ENCODE measurements at regions not wholly inside any gene's neighbourhood (a gene's known extent, or its start where the extent isn't known, plus 50 kb on each side); places are given as distances from the start of the nearest gene placed in this dataset.
A peak's percentile ranks its signal among the peaks of the same experiment; 100 is the strongest.

DNA sequence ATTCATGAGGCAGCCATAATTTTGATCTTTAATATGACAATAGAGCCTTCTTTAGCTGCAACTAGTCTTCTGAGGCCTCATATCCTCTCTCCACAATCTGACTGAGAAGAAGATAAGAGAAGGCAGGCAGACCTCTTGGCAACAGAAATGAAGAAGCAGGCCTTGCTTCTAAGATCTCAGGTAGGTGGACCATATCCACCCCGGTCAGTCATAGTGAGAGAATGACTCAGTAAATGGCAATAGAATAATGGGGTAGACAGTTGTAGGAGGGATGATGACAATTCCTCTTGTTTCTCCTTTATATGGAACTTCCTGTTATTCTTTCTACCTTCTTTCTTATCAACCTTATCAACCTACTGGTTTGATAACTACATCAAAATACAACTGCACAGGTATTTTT lies 246.7 kb upstream of the G2E3 start:
- Mint-ChIP-seq H3K27me3 (ENCODE audit: low read depth) (no peaks in the 10 kb centered on the region), H3K4me1 (ENCODE audit: low read depth) (peaks cover 2% of the 10 kb centered on the region), H3K9me3 (peaks cover 13% of the 10 kb centered on the region), H3K36me3 (ENCODE audit: low read depth) (no peaks in the 10 kb centered on the region), H3K27ac (no peak overlapping the region), H3K4me3 (no peak overlapping the region)
- no peak for DNase-seq (ENCODE audit: low spot score)

- no peaks in the 10 kb centered on the region for H3K4me1 Mint-ChIP-seq (ENCODE audit: low read depth)
- H3K27me3 Mint-ChIP-seq (ENCODE audit: low read depth) = peaks cover 2% of the 10 kb centered on the region
- H3K27ac Mint-ChIP-seq = no peak overlapping the region
- no peaks in the 10 kb centered on the region for H3K36me3 Mint-ChIP-seq (ENCODE audit: low read depth)
- H3K9me3 Mint-ChIP-seq = peaks cover 13% of the 10 kb centered on the region
- no peak for DNase-seq (ENCODE audit: low spot score)
- no peak overlapping the region for H3K4me3 Mint-ChIP-seq
Measured at GRCh38 chr14:30317729-30318128, 241.2 kb upstream of the G2E3 start.

- no peaks in the 10 kb centered on the region for H3K9me3 Mint-ChIP-seq
- peaks cover under 1% of the 10 kb centered on the region for H3K27me3 Mint-ChIP-seq (ENCODE audit: low read depth)
- H3K4me1 Mint-ChIP-seq (ENCODE audit: low read depth) = no peaks in the 10 kb centered on the region
- H3K27ac Mint-ChIP-seq = no peak overlapping the region
- H3K36me3 Mint-ChIP-seq (ENCODE audit: low read depth) = no peaks in the 10 kb centered on the region
- no peak overlapping the region for H3K4me3 Mint-ChIP-seq
- DNase-seq (ENCODE audit: low spot score) = no peak
Measured at GRCh38 chr14:30322819-30323218, 236.1 kb upstream of the G2E3 start.

GRCh38 chr14:30330033-30330432 lies 228.9 kb upstream of the G2E3 start:
- Mint-ChIP-seq H3K27ac (no peak overlapping the region), H3K4me1 (ENCODE audit: low read depth) (peaks cover 7% of the 10 kb centered on the region), H3K4me3 (no peak overlapping the region), H3K9me3 (peaks cover 5% of the 10 kb centered on the region), H3K27me3 (ENCODE audit: low read depth) (no peaks in the 10 kb centered on the region), H3K36me3 (ENCODE audit: low read depth) (peaks cover 2% of the 10 kb centered on the region)
- no peak for DNase-seq (ENCODE audit: low spot score)

- H3K36me3 Mint-ChIP-seq (ENCODE audit: low read depth) = peaks cover 2% of the 10 kb centered on the region
- peaks cover 9% of the 10 kb centered on the region for H3K4me1 Mint-ChIP-seq (ENCODE audit: low read depth)
- H3K27ac Mint-ChIP-seq = no peak overlapping the region
- no peak for DNase-seq (ENCODE audit: low spot score)
- peaks cover 5% of the 10 kb centered on the region for H3K9me3 Mint-ChIP-seq
- H3K27me3 Mint-ChIP-seq (ENCODE audit: low read depth) = no peaks in the 10 kb centered on the region
- no peak overlapping the region for H3K4me3 Mint-ChIP-seq
Measured at GRCh38 chr14:30330445-30330844, 228.5 kb upstream of the G2E3 start.

- no peak for DNase-seq (ENCODE audit: low spot score)
- H3K4me3 Mint-ChIP-seq = no peak overlapping the region
- no peaks in the 10 kb centered on the region for H3K27me3 Mint-ChIP-seq (ENCODE audit: low read depth)
- no peak overlapping the region for H3K27ac Mint-ChIP-seq
- H3K9me3 Mint-ChIP-seq = peaks cover 5% of the 10 kb centered on the region
- peaks cover 2% of the 10 kb centered on the region for H3K36me3 Mint-ChIP-seq (ENCODE audit: low read depth)
- peaks cover 12% of the 10 kb centered on the region for H3K4me1 Mint-ChIP-seq (ENCODE audit: low read depth)
Measured at GRCh38 chr14:30331030-30331429, 227.9 kb upstream of the G2E3 start.

DNA sequence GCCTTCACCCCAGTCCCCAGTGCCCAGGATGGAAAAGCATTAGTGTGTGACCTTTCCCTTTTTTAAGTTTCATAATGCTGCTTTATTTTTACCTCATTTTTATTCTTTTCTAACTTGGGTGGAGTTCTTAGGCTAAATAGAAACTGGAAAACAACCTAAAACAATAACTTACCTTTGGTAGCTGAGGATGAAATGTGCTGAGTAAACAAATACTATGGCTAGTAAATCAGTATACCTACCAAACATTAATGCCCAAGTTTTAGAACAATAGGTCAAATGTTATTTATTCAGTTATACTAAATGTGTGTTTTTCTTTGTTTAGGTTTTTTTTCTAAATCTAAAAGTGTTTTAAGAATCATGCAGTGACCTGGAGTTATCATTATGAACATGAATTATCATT lies 226.6 kb upstream of the G2E3 start:
- Mint-ChIP-seq H3K36me3 (ENCODE audit: low read depth) (peaks cover 4% of the 10 kb centered on the region), H3K4me3 (no peak overlapping the region), H3K27ac (no peak overlapping the region), H3K27me3 (ENCODE audit: low read depth) (no peaks in the 10 kb centered on the region), H3K9me3 (peaks cover 9% of the 10 kb centered on the region), H3K4me1 (ENCODE audit: low read depth) (peaks cover 15% of the 10 kb centered on the region)
- DNase-seq (ENCODE audit: low spot score) = no peak

GRCh38 chr14:30333934-30334333 lies 225.0 kb upstream of the G2E3 start:
- no peak overlapping the region for H3K27ac Mint-ChIP-seq
- H3K4me3 Mint-ChIP-seq = no peak overlapping the region
- no peak for DNase-seq (ENCODE audit: low spot score)
- H3K36me3 Mint-ChIP-seq (ENCODE audit: low read depth) = peaks cover 4% of the 10 kb centered on the region
- H3K27me3 Mint-ChIP-seq (ENCODE audit: low read depth) = no peaks in the 10 kb centered on the region
- H3K9me3 Mint-ChIP-seq = peaks cover 9% of the 10 kb centered on the region
- peaks cover 17% of the 10 kb centered on the region for H3K4me1 Mint-ChIP-seq (ENCODE audit: low read depth)

- Mint-ChIP-seq H3K4me3 (no peak overlapping the region), H3K27me3 (ENCODE audit: low read depth) (no peaks in the 10 kb centered on the region), H3K4me1 (ENCODE audit: low read depth) (peaks cover 22% of the 10 kb centered on the region), H3K9me3 (peaks cover 9% of the 10 kb centered on the region), H3K36me3 (ENCODE audit: low read depth) (peaks cover 4% of the 10 kb centered on the region), H3K27ac (no peak overlapping the region)
- DNase-seq (ENCODE audit: low spot score) = no peak
Measured at GRCh38 chr14:30337456-30337855, 221.5 kb upstream of the G2E3 start.

DNA sequence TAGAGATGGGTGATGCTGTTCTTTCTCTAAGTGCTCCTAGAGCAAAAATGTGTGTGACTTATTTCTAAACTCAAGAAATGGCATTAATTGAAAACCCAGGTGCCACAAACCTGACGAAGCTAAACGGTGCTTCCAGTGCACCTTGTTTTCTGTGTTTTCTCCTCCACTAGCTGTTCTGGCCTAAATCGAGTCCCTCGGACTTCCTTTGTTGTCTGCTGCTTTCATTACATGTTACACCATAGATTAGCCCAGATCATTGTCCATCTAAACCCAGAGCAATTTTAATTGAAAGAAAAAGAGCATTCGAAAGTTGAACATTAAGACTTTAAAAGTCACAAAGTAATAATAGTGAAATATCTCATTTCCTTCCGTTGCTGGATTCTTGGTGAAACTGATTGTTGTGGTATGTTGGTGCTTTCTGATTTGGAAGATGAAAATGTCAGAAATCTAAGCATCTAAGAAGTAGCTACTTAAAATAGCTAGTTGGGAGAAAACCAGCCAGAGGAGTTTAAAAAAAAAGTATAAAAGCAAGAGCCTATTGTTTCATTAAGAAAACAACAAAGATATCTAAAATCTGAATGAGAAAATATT lies 219.6 kb upstream of the G2E3 start:
- Mint-ChIP-seq H3K4me3 (peak overlapping the region; percentile 53), H3K4me1 (ENCODE audit: low read depth) (peaks cover 17% of the 10 kb centered on the region), H3K9me3 (peaks cover 5% of the 10 kb centered on the region), H3K27ac (peak overlapping the region; percentile 76), H3K36me3 (ENCODE audit: low read depth) (peaks cover 4% of the 10 kb centered on the region), H3K27me3 (ENCODE audit: low read depth) (no peaks in the 10 kb centered on the region)
- DNase-seq (ENCODE audit: low spot score) = no peak

DNA sequence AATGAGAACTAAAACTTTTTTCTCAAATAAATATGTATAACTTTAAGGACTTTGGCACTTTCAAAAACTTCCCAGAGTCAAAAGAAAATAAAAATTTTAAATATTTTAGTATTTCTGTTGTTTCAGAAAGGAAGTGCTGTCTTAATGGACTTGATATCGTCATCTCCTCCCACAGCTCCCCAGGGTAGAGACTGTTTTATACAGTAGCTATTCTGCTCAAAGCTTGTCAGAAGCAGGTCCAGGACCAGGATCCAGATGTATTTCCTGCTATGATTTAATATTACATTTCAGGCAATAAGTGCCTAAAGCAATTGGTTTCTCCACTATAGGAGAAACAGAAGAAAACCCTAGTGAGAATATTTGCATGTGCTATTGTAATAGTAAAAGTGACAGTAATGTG lies 218.5 kb upstream of the G2E3 start:
- Mint-ChIP-seq H3K9me3 (peaks cover 7% of the 10 kb centered on the region), H3K27ac (no peak overlapping the region), H3K4me1 (ENCODE audit: low read depth) (peaks cover 12% of the 10 kb centered on the region), H3K4me3 (no peak overlapping the region), H3K36me3 (ENCODE audit: low read depth) (peaks cover 2% of the 10 kb centered on the region), H3K27me3 (ENCODE audit: low read depth) (no peaks in the 10 kb centered on the region)
- DNase-seq (ENCODE audit: low spot score) = no peak

DNA sequence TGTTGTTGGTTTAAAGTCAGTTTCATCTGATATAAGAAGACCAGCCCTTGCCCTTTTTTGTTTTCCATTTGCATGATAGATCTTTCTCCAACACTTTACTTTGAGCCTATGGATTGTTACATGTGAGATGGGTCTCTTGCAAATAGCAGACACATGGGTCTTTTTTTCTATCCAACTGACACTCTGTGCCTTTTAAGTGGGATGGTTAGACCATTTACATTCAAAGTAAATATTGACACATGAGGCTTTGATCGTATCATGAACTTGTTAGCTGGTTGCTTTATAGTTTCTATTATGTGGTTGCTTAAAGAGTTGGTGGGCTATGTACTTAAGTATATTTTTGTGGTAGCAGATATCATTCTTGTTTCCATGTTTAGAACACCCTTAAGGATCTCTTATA lies 213.4 kb upstream of the G2E3 start:
- Mint-ChIP-seq H3K4me1 (ENCODE audit: low read depth) (no peaks in the 10 kb centered on the region), H3K9me3 (peaks cover 3% of the 10 kb centered on the region), H3K36me3 (ENCODE audit: low read depth) (no peaks in the 10 kb centered on the region), H3K27me3 (ENCODE audit: low read depth) (no peaks in the 10 kb centered on the region), H3K27ac (no peak overlapping the region), H3K4me3 (no peak overlapping the region)
- DNase-seq (ENCODE audit: low spot score) = no peak

DNA sequence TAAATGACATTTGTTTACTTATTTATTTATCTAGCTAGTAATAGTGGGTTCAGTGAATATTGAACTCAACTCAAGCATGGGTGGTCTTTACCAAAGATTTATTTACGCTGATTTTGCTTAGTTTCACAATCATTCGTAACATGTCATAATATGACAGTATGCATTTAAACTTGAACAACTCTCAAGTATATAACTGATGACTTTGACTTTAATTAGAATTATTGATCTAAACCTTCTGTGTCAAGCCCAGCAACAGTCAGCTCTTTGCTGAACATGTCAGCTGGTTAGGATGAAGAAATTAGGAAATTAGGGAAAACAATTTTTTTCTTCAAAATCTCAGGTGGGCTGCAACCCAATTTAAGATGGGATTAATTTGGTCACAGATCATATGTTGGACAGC lies 210.5 kb upstream of the G2E3 start:
- H3K4me1 Mint-ChIP-seq (ENCODE audit: low read depth) = no peaks in the 10 kb centered on the region
- no peak overlapping the region for H3K4me3 Mint-ChIP-seq
- H3K27me3 Mint-ChIP-seq (ENCODE audit: low read depth) = no peaks in the 10 kb centered on the region
- H3K9me3 Mint-ChIP-seq = peaks cover 3% of the 10 kb centered on the region
- H3K27ac Mint-ChIP-seq = no peak overlapping the region
- H3K36me3 Mint-ChIP-seq (ENCODE audit: low read depth) = no peaks in the 10 kb centered on the region
- no peak for DNase-seq (ENCODE audit: low spot score)

DNA sequence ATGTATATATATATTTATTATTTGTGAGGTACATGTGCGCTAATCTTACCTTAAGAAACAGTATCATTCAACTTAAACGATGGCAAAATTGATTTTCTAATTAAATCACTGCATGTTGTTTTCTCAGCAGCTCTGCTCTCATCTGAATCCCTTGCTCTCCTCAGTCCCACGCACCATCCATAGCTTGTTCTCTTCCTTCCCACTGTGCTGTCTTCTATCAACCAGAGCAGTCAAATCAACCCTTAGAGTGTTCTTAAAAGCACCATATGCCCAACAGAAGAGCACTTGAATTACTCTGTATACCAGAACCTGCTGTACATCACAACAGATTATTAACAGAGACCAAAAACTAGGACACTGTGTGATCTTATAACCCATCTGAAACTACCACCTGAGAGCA lies 209.4 kb upstream of the G2E3 start:
- no peak for DNase-seq (ENCODE audit: low spot score)
- Mint-ChIP-seq H3K27ac (no peak overlapping the region), H3K4me3 (no peak overlapping the region), H3K4me1 (ENCODE audit: low read depth) (peaks cover 1% of the 10 kb centered on the region), H3K9me3 (peaks cover 1% of the 10 kb centered on the region), H3K27me3 (ENCODE audit: low read depth) (no peaks in the 10 kb centered on the region), H3K36me3 (ENCODE audit: low read depth) (no peaks in the 10 kb centered on the region)

GRCh38 chr14:30354439-30354838 lies 204.5 kb upstream of the G2E3 start:
- H3K36me3 Mint-ChIP-seq (ENCODE audit: low read depth) = no peaks in the 10 kb centered on the region
- H3K9me3 Mint-ChIP-seq = no peaks in the 10 kb centered on the region
- no peak for DNase-seq (ENCODE audit: low spot score)
- no peaks in the 10 kb centered on the region for H3K27me3 Mint-ChIP-seq (ENCODE audit: low read depth)
- peaks cover 10% of the 10 kb centered on the region for H3K4me1 Mint-ChIP-seq (ENCODE audit: low read depth)
- H3K27ac Mint-ChIP-seq = no peak overlapping the region
- H3K4me3 Mint-ChIP-seq = no peak overlapping the region
